ENCODE measurements at regions not wholly inside any gene's neighbourhood (a gene's known extent, or its start where the extent isn't known, plus 50 kb on each side); places are given as distances from the start of the nearest gene placed in this dataset.
A peak's percentile ranks its signal among the peaks of the same experiment; 100 is the strongest.

GRCh38 chr2:120680136-120680761 is 55.4 kb upstream of the GLI2 start:
- peak in 2 of 3 experiments; percentile 89 to 92 for TF ChIP-seq CTCF (IDR thresholded peaks at IDR 0.05)
- no peak for TF ChIP-seq POLR2A (IDR thresholded peaks at IDR 0.05)

Data from vagina (tissue), 2 donors.